GM12891 (cell line): ENCODE measurements at regions not wholly inside any gene's neighbourhood (a gene's known extent, or its start where the extent isn't known, plus 50 kb on each side); places are given as distances from the start of the nearest gene placed in this dataset.

ENCODE experiments used
- PAX5 ChIP-seq: IDR thresholded peaks from 2 replicates; pipeline ENCODE4 v1.6.1; 2011; ENCODE audit warnings: low read length, moderate library complexity, mild to moderate bottlenecking; ENCODE audit not compliant: insufficient read depth, severe bottlenecking
- POLR2A ChIP-seq: IDR thresholded peaks from 2 replicates; pipeline ENCODE4 v1.6.1; 2011; ENCODE audit warnings: low read depth, low read length, control low read depth
- SPI1 ChIP-seq: IDR thresholded peaks from 2 replicates; pipeline ENCODE4 v1.6.1; 2011; ENCODE audit warnings: low read depth, low read length, control low read depth
- TAF1 ChIP-seq: IDR thresholded peaks from 2 replicates; pipeline ENCODE4 v1.6.1; 2011; ENCODE audit warnings: low read depth, low read length, control low read depth

DNA sequence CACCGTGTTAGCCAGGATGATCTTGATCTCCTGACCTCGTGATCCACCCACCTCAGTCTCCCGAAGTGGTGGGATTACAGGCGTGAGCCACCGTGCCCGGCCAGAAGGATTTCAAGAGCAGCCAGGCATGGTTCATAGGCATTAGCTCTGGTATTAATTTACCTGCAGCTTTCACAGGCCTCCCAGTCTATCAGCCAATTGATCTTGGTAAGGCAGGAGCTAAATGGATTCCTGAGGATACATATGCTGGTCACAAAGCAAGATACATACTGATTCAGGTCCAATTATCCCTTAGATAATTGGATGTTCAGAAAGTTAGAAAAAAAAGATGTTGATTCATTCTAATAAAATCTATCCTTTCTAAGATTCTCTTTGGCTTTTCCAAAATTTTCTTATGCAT, 487.1 kb downstream of the TLE1 start:
- TF ChIP-seq TAF1 (no peak), POLR2A (no peak), SPI1 (no peak), PAX5 (no peak)
